NCI-H446 (cell line): ENCODE measurements at regions not wholly inside any gene's neighbourhood (a gene's known extent, or its start where the extent isn't known, plus 50 kb on each side); places are given as distances from the start of the nearest gene placed in this dataset.
"Not testable (repeated sequence)": the region's sequence is repeated elsewhere in the genome, so short reads cannot be mapped to it uniquely, and the experiment has no call there.

Experiments used
- DNase-seq, 2 experiments: peaks; one replicate each; lab custom pipeline; 2025; lab: John Stamatoyannopoulos, UW

DNA sequence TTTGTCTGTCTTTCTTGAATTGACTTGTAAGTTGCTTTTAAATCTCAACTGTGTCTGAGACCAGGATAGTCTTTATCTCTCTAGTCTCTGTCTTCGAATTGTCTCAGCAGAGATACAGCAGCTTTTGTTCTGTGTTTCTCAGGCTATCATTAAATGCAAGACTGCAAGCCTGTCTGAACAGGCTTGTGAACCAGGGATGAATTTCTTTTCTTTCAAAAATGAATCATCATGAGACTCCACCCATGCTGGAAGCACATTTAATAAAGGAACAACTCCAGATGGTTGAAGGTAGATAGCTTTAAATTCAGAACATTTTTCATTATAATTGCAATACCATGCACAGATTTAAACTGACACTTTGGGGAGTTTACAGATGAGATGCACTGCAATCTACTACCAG, 155.9 kb downstream of the SEC23IP start:
- DNase-seq, result peak in 1 of 2 experiments; percentile 0

DNA sequence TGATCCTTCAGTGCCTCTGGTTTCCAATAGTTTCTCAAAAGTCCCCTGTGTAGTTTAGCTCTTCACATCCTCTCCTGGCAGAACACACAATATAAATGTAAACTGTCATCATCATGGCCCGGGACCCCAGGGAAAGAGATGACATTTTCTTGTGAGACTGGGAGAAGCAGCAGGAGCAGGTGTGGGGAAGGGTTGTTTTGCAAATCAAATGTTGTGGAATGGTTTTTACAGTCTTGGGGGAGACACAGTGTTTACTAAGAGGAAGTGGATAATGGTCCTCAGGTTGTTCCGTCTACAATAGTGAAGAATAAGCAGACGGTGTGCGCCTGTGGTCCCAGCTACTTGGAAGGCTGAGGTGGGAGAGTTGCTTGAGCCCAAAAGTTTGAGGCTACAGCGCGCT, 159.1 kb downstream of the SEC23IP start:
- no peak for DNase-seq

DNA sequence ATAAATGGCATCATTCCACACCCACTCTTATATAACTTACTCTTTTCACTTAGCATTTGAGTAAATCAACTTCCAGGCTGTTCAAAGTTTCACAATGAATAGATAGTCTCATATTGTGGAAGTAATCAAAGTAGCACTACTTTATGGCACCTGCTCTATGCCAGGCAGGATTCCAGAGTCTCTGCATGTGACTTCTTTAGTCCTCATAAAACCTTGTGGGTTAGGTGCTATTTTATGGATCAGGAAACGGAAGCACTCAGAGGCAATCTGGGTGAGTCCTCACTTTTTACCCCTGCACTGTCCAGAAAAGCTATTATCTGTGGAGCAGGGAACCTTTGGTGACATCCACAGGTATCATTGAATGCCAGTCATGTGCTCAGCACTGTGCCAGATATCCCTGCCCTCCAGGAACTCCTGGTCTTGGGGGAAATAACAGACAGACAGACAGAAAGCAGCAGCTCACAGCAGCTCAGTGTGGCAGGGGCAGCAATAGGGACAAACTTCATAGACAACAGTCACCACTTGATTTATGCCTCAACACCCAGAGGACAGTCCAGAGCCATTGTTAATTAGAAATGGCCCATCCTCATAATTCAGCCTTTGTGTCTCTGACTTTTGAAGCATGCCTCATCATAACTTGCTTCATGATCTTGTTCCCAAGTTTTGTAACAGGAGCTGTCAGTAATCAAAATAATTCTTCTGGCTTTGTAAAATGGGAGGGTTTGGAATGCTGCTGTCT, 160.6 kb downstream of the SEC23IP start:
- DNase-seq, result no peak

DNA sequence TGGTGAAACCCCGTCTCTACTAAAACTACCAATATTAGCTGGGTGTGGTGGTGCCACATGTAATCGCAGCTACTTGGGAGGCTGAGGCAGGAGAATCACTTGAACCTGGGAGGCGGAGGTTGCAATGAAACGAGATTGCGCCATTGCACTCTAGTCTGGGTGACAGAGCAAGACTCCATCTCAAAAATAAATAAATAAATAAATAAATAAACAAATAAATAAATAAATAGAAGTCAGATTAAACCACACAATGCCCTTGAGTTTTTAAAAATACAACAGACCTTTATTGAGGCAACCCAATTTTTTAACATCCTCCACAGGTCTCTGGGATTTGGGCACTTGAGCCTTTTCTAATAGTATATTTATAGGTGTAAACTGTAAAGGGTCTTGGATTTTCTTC, 167.3 kb downstream of the SEC23IP start:
- not testable (repeated sequence) for DNase-seq

DNA sequence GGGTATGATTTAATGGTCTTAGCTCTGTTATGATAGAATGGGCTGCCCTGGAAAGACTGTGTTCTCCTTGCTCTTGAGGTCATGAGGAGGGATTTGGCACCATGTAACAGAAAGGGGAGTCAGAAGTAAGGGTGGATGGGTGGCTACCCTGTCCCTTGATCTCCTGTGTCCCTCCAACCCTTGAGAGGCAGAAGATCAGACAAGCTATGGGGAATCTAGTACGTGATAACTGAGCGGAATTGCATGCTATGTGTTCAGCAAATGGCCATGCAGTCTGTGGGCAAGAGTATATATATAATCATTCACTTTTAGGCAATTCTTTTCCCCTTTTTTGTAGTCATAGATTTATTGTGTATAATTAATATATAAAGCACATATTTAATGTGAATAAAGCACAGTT, 174.9 kb downstream of the SEC23IP start:
- no peak for DNase-seq

DNA sequence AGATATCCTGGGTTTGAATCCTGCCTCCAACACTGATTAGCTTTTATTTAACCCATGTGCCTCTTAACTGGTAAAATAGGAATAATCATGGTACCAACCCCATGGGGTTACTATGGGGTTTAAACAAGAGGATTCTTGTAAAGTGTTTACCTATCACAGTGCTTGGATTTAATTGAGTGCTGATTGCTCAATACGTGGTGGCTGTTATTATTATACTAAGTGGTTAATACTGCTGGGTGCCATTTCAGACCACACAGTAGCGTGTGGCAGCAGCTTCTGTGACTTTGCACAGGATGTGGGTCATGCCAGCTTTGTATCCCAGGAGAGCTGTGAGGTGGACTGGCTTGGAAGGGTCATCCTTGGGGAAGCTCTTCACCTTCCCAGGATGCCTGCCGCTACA, 177.2 kb downstream of the SEC23IP start:
- DNase-seq, result no peak

DNA sequence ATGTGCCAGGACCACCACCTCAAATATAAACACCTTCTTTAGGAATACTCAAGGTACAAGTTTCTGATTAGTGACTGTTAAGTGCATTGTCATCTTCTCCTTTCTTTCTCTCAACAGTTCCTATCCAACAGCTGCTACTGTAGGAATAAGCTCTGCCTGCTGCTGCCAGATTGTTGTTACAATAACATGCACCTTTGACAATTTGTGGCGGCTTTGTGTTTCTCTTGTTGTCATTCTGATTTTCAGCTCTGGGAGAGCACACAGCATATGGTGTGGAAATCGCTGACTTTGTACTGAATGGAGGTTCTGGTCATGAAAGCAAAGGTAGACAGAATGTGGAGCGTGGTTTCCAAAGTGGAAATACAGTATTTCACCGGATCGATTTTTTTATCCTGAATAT, 182.8 kb downstream of the SEC23IP start:
- DNase-seq, result no peak

DNA sequence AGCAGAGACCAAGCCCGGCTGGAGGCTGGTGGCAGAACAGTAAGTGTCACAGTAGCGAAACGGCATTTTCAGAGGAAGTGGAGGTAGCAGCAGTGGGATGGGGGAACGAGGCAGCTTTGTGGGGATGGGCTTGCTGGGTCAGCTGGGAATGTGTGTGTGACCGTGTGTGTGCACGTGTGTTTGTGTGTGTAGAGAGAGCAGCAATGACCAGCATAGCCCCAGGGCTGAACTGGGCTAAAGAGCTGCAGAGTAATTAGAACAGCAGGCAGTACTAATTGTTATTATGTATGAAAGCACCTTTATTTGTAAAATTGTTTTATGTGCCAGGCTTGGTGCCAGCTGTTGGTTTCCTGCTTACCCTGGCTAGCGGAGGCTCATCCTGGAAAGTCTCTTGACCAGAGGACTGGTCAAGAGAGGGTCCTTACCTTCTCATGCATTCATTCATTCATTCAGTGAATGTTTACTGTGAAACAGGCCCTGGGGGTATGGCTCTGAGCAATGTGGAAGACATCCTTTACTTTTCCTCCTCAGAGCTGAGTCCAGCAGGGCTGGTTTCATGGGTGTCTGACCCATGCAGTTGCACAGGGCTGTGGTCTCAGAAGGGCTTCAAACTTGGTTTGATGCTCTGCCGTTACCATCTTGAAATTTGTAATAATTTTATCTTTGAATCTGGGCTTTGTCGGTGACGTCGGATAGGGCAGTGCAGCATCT, 184.6 kb downstream of the SEC23IP start:
- DNase-seq, result no peak

DNA sequence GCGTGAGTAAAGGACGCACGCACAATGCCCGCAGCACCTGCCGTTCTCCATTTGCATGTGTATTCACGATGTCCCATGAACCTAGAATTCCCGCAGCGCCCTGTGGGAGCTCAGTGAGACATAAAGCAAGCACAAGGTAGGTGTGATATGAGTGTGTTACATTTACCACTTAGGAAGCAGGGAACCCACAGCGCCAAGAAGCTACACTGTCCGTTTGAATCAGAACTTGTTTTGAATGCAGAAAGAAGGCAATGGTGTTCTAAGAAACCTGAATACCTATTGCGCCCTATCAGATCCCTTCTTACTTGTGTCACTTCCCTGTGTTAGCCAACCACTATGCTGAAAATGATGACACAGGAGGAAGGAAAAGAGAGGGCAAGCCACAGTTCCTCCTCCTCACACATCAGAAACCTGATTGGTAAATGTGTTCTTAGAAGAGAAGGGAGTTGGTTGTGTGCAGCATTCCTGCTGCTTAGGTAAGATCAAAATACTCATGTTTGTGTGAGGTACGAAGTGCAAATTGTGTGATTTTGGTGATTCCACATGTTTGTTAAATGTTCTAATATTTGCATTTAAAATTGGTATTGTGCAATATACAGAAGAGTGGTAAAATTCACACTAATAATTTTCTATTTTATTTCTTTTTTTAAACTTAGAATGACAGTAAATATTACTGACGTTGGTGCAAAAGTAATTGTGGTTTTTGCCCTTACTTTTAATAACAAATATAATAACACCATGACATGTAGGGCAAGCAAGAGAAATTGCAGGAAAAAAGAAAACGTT, 185.4 kb downstream of the SEC23IP start:
- no peak for DNase-seq

DNA sequence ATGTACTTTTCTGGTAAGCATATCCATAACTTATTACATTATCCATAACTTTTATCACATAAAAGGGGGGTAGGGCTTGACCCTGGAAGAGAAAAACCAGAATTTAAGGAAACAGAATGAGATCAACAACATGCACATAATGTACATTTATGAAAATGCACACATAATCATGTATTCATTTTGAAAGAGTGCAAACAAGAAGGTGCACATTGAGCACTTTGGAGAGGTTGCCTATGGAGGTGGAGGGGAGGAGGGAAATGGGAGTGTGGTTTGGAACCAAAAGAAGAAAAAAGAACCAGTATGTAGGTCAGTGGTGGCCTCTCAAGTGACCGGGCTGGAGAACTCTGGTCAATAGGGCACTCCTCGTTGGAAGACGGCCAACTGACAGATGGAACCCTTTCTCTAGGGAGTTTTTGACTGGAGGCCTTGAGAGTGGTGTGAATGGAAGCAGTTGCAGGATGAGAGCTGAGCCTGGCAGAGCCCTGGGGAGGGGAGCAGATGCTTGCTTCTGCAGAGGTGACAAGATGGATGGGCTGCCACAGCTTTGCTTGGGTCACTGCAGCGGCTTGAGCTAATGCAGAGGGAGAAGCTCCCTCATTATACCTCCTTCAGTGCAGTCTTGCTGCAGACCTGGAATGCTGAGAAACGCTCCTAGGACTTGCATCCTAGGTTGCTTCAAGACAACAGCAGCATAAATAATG, 192.7 kb downstream of the SEC23IP start:
- peak in 1 of 2 experiments; percentile 60 for DNase-seq

DNA sequence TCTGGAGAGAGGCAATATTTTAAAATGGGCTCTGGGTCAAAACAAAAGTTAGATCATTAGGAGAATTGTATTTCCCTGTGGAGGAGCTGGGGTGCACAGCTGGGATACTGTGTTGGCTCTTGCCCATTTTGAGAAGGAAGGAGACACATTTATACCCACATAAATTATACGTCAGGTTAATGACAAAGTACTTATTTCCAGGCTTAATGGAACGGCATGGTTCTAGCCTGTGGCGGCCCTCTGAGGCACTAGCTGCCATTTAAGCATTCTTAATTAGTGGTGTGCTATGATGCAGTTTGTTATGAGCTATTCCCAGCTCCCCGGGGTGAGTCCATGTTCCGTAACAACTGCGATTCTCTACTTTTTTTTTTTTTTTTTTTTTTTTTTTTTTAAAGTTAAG, 193.5 kb downstream of the SEC23IP start:
- DNase-seq, result peak in 1 of 2 experiments; percentile 32

DNA sequence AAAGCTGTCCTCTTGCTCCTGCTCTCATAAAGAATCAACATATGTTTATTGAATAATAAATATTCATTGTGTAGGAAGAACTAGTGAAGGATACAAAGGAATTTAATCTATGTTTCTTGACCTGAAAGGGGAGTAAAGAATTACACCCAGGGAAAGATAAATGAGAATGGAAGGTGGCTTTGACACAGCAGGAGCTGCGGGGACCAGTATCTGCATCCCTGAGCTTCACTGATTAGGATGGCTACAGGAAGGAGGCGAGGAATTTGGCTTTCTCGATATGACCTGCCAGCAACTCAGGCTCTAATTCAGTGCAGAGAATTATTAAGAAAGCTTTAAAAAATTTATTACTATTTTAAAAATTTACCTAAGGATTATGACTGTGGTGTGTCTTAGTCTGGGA, 194.6 kb downstream of the SEC23IP start:
- no peak for DNase-seq

DNA sequence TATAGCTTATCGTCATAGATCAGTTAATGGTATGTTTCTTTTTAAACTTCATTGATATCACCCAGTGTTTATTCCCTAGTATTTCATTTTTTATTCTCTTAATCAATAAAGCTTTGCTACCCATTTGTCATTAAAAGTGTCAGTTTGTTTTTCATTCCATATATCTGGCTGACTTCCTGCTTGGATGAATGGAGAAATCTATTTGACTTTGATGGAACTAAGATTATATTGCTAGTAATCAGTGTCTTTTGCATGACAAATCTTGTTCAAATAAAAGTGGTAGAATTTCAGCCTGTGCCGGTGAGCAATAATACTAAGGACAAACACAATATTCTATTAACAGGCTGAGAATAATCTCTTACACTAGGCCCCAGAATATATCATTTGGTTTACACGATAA, 203.3 kb downstream of the SEC23IP start:
- no peak for DNase-seq

DNA sequence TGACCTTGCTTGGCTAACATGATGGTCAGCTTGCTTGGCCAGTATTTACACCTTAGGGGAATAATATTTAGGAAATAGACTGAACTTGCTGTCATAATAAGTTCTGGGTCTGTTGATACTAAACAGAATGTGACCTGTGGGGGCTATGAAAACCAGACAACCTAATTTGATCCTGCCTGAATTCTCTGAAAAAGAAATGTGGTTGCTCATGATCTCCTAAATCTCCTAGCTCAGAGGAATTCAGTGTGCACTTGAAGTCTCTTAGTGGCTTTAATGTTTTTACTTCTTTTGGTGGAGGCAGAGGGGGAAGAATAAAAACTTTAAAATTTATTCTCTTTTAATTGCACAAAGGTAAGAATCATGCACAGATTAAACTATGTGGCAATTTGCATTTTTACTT, 205.2 kb downstream of the SEC23IP start:
- DNase-seq, result no peak

DNA sequence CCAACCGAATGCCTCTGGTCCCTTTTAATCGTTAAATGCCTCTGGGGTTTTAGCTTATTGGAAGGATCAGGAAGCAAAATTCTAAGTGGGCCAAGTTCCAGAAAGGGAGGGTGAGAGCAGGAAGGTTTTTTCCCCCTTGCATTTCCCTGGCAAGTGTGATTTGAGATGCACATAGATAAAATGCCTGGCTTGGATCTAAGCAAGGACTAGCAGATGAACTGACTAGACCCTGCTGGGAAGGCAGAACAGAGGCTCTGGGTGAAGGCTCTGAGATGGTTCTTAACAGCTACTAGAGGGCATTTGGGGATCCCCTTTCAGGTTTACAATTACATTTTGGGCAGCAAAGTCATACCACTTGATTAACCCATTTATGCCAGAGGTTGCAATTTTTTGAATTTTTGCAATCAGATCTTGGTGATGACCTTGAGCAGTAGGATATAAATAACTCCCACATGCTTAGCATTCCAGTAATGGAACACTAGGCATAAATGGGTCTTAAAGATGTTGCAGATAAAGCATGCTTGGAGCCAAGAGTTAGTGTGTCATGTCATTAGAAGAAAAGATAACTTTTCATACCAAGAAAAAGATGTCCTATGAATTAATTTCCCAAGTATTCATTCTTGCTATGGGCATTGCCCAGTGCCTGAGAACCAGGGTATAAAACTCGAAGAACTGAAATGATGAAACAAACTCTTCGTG, 205.9 kb downstream of the SEC23IP start:
- peak; percentile 12 to 27 for DNase-seq

DNA sequence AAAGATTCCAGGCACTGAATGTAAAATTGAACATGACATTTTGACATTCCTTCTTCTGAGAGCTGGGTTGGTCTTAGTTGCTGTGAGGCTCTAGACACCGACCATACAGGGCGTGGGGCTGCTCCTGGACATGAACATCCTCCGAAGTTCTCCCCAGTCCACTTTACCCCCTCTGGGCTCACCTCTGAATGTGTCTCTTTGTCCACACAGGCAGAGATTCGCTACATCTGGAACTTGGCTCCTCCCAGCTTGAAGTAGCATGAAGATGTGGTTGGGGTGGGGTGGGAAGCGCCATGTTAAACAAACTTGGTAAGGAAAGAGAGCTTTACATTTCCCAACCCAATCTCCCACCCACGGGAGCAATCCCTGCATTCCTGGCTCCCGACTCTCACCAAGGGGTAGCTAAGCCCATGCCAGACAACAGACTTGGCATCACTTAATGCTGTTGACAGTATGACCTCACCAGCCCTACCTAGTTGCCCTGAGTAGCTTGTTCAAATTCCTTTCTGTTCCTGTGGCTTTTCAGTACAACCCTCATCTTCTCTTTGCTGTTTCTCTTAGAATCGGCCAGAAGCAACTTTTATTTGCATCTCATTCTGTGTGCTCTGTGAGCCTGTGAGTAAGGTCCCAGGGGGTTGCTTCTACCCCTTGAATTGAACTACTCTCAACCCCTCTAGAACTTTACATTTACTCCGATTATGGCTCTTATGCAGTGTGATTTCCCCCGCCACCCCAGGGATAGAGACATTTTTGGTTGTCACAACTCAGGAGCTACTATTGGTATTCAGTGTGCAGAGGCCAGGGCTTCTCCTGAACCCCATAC, 211.4 kb downstream of the SEC23IP start:
- DNase-seq, result no peak

DNA sequence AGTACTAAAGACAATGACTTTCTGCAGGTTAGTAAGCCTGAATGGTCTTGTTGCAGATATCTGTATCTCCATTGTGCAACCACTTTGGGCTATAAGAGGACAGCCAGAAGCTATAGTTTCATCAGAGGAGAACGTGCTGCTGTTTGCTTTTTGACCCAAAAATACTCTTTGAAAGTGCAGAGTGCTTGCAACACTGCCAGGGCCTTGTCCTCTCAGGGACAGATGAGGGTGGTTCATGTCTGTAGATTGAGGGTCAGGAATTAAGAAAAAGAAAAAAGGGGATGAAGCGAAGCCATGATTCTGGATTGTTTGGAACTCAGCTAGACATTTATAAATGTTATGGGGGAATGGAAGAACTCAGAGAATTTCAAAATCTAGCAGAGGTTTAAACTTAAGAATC, 212.5 kb downstream of the SEC23IP start:
- no peak for DNase-seq

DNA sequence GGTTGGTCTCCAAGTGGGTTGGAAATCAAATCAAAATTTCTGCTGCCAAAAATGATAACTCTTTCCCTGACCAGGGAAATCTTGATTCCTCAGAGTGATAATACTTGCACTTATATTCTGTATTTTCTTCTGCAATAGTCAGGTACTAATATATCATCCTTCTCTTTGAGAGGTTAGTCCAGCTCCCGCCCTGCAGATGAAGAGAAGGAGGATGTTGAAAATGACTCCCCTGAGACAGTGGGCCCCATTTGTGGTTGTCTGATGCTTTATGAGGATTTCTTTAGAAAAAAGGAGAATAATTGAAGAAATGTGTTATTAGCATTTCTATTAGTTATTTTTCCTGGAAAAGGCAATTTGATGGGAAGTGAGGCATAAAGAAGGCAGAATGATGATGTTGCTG, 213.0 kb downstream of the SEC23IP start:
- DNase-seq, result no peak

DNA sequence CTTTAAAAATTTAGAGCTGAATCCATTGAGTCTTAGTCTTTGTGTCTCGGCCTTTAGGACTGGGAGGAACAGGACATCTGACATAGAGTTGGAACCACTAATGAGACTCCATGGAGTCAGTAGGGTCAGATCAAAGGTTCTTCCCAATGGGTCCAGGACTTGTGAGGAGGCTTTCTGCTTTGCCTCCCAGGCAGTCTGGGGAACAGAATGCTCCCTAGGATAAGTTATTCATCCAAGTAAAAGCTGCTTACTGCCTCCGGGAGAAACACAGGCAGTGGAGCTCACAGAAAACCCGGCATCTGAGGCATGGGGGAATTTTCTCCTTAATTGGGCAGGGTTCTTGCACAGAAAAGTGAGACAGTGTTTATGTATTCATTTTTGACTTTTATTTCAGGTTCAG, 216.4 kb downstream of the SEC23IP start:
- DNase-seq, result no peak

DNA sequence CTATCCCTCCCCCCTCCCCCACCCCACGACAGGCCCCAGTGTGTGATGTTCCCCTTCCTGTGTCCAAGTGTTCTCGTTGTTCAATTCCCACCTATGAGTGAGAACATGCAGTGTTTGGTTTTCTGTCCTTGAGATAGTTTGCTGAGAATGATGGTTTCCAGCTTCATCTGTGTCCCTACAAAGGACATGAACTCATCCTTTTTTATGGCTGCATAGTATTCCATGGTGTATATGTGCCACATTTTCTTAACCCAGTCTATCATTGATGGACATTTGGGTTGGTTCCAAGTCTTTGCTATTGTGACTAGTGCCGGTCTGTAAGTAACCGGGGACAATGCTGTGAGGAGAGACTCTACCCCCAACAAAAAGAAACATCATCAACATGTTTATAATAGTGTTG, 217.2 kb downstream of the SEC23IP start:
- not testable (repeated sequence) for DNase-seq

DNA sequence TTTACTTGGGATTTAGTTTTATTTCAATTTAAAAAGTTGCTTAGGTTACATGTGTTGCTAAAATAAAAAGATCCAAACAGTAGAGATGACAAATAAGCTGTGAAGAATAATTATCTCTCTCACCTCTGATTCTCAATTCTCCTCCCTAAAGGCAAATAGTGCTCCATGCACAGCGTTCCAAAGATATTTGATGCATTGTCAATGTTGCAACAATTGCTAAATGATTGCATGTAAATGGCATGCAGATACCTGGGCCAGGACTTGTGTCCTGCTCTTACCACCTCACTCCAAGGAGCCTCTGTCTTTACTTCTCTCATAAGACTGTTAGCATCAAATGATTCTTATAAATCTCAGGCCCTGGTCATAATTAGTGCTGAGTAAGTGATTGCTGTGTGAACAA, 217.7 kb downstream of the SEC23IP start:
- no peak for DNase-seq
